GM13976 (cell line): ENCODE measurements at regions not wholly inside any gene's neighbourhood (a gene's known extent, or its start where the extent isn't known, plus 50 kb on each side); places are given as distances from the start of the nearest gene placed in this dataset.

ENCODE experiments used
- DNase-seq: peaks from one replicate; pipeline ENCODE4 v3.0.0; 2012; ENCODE audit warnings: low spot score
- CTCF ChIP-seq: IDR thresholded peaks from 2 replicates; pipeline ENCODE4 v1.5.1; 2012; ENCODE audit warnings: borderline replicate concordance, mild to moderate bottlenecking; ENCODE audit not compliant: insufficient read depth; ENCODE audit errors: extremely low read depth, missing control alignments, control extremely low read depth
- in situ Hi-C: fragments of 300-500 bp; cut with MboI; formaldehyde crosslinking; loops from one replicate; pipeline ENCODE4 v1.12.0; 2022; ENCODE audit warnings: low sequenced_read_pairs, mixed read lengths, inconsistent platforms; ENCODE audit not compliant: unreplicated experiment

GRCh38 chr2:8409461-8410260 lies 272.2 kb upstream of the ID2 start:
- in situ Hi-C loops: no loop called here
- DNase-seq: no peak
- TF ChIP-seq CTCF: no peak

GRCh38 chr2:8412082-8412481 lies 269.8 kb upstream of the ID2 start:
- TF ChIP-seq CTCF: no peak
- in situ Hi-C loops: no loop called here
- no peak for DNase-seq

GRCh38 chr2:8412586-8412985 lies 269.3 kb upstream of the ID2 start:
- DNase-seq: no peak
- TF ChIP-seq CTCF: no peak
- in situ Hi-C loops: no loop called here

- in situ Hi-C loops: no loop called here
- no peak for DNase-seq
- TF ChIP-seq CTCF: no peak
Observed at GRCh38 chr2:8413589-8414135, 268.2 kb upstream of the ID2 start.

- in situ Hi-C loops: no loop called here
- DNase-seq: no peak
- TF ChIP-seq CTCF: no peak
Observed at GRCh38 chr2:8414946-8415879, 266.6 kb upstream of the ID2 start.

- no peak for TF ChIP-seq CTCF
- in situ Hi-C loops: no loop called here
- no peak for DNase-seq
Observed at GRCh38 chr2:8416001-8416571, 265.8 kb upstream of the ID2 start.
